Erythroblast (primary cell): ENCODE measurements at regions not wholly inside any gene's neighbourhood (a gene's known extent, or its start where the extent isn't known, plus 50 kb on each side); places are given as distances from the start of the nearest gene placed in this dataset.

Experiments used
- GATA1 ChIP-seq: IDR thresholded peaks from 2 replicates; pipeline ENCODE4 v1.6.1; 2011; ENCODE audit warnings: low read depth, mild to moderate bottlenecking, control low read depth, low read length, moderate library complexity
- POLR2A ChIP-seq: IDR thresholded peaks from 2 replicates; pipeline ENCODE4 v1.6.1; 2011; ENCODE audit warnings: mild to moderate bottlenecking, low read length

- TF ChIP-seq POLR2A, result no peak
- no peak for TF ChIP-seq GATA1
Measured at GRCh38 chr16:85984231-85984880, 85.4 kb downstream of the IRF8 start.
